ENCODE measurements at regions not wholly inside any gene's neighbourhood (a gene's known extent, or its start where the extent isn't known, plus 50 kb on each side); places are given as distances from the start of the nearest gene placed in this dataset.

GRCh38 chr1:199383793-199384192 is 643.7 kb upstream of the NR5A2 start:
- Mint-ChIP-seq H3K4me3 (no peak overlapping the region), H3K9me3 (no peaks in the 10 kb centered on the region), H3K27ac (no peak overlapping the region), H3K4me1 (no peaks in the 10 kb centered on the region), H3K36me3 (no peaks in the 10 kb centered on the region), H3K27me3 (no peaks in the 10 kb centered on the region)
- ATAC-seq, result no peak

- Mint-ChIP-seq H3K36me3 (no peaks in the 10 kb centered on the region), H3K27ac (no peak overlapping the region), H3K4me3 (no peak overlapping the region), H3K4me1 (peaks cover 23% of the 10 kb centered on the region), H3K27me3 (no peaks in the 10 kb centered on the region), H3K9me3 (peaks cover 1% of the 10 kb centered on the region)
- no peak for ATAC-seq
These were observed 632.7 kb upstream of the NR5A2 start for GRCh38 chr1:199394856-199395255.

GRCh38 chr1:199396456-199396855 is 631.1 kb upstream of the NR5A2 start:
- Mint-ChIP-seq H3K27ac (no peak overlapping the region), H3K36me3 (no peaks in the 10 kb centered on the region), H3K27me3 (no peaks in the 10 kb centered on the region), H3K9me3 (no peaks in the 10 kb centered on the region), H3K4me1 (peaks cover 35% of the 10 kb centered on the region), H3K4me3 (no peak overlapping the region)
- ATAC-seq, result no peak

GRCh38 chr1:199399996-199400724 is 627.4 kb upstream of the NR5A2 start:
- Mint-ChIP-seq H3K36me3 (no peaks in the 10 kb centered on the region), H3K27me3 (no peaks in the 10 kb centered on the region), H3K4me1 (peaks cover 50% of the 10 kb centered on the region), H3K27ac (peak overlapping the region; percentile 67), H3K4me3 (peak overlapping the region; percentile 35), H3K9me3 (no peaks in the 10 kb centered on the region)
- ATAC-seq, result peak; percentile 81

- Mint-ChIP-seq H3K27ac (no peak overlapping the region), H3K4me1 (peaks cover 39% of the 10 kb centered on the region), H3K36me3 (no peaks in the 10 kb centered on the region), H3K27me3 (no peaks in the 10 kb centered on the region), H3K4me3 (no peak overlapping the region), H3K9me3 (no peaks in the 10 kb centered on the region)
- peak; percentile 56 for ATAC-seq
These were observed 623.9 kb upstream of the NR5A2 start for GRCh38 chr1:199403531-199404116.

- Mint-ChIP-seq H3K9me3 (no peaks in the 10 kb centered on the region), H3K27ac (no peak overlapping the region), H3K27me3 (no peaks in the 10 kb centered on the region), H3K4me3 (no peak overlapping the region), H3K4me1 (peaks cover 33% of the 10 kb centered on the region), H3K36me3 (no peaks in the 10 kb centered on the region)
- no peak for ATAC-seq
These were observed 623.3 kb upstream of the NR5A2 start for GRCh38 chr1:199404191-199404590.

- no peak overlapping the region for H3K27ac Mint-ChIP-seq
- no peak for ATAC-seq
- no peaks in the 10 kb centered on the region for H3K9me3 Mint-ChIP-seq
- peaks cover 26% of the 10 kb centered on the region for H3K4me1 Mint-ChIP-seq
- no peak overlapping the region for H3K4me3 Mint-ChIP-seq
- no peaks in the 10 kb centered on the region for H3K36me3 Mint-ChIP-seq
- H3K27me3 Mint-ChIP-seq, result no peaks in the 10 kb centered on the region
These were observed 622.5 kb upstream of the NR5A2 start for GRCh38 chr1:199404976-199405375.

- Mint-ChIP-seq H3K4me3 (no peak overlapping the region), H3K36me3 (no peaks in the 10 kb centered on the region), H3K4me1 (peaks cover 26% of the 10 kb centered on the region), H3K9me3 (no peaks in the 10 kb centered on the region), H3K27ac (no peak overlapping the region), H3K27me3 (no peaks in the 10 kb centered on the region)
- no peak for ATAC-seq
These were observed 621.8 kb upstream of the NR5A2 start for GRCh38 chr1:199405634-199406196.

GRCh38 chr1:199410462-199410861 is 617.0 kb upstream of the NR5A2 start:
- Mint-ChIP-seq H3K9me3 (no peaks in the 10 kb centered on the region), H3K27ac (no peak overlapping the region), H3K4me1 (peaks cover 18% of the 10 kb centered on the region), H3K27me3 (no peaks in the 10 kb centered on the region), H3K36me3 (no peaks in the 10 kb centered on the region), H3K4me3 (no peak overlapping the region)
- peak; percentile 80 for ATAC-seq

GRCh38 chr1:199411506-199411905 is 616.0 kb upstream of the NR5A2 start:
- Mint-ChIP-seq H3K27ac (no peak overlapping the region), H3K27me3 (no peaks in the 10 kb centered on the region), H3K4me1 (peaks cover 18% of the 10 kb centered on the region), H3K9me3 (peaks cover 2% of the 10 kb centered on the region), H3K36me3 (no peaks in the 10 kb centered on the region), H3K4me3 (no peak overlapping the region)
- ATAC-seq, result no peak

- Mint-ChIP-seq H3K4me3 (no peak overlapping the region), H3K27me3 (peaks cover 13% of the 10 kb centered on the region), H3K36me3 (peaks cover 2% of the 10 kb centered on the region), H3K27ac (no peak overlapping the region), H3K4me1 (peaks cover under 1% of the 10 kb centered on the region), H3K9me3 (peaks cover 4% of the 10 kb centered on the region)
- ATAC-seq, result no peak
These were observed 605.3 kb upstream of the NR5A2 start for GRCh38 chr1:199422206-199422605.

GRCh38 chr1:199447906-199448305 is 579.6 kb upstream of the NR5A2 start:
- Mint-ChIP-seq H3K27ac (no peak overlapping the region), H3K9me3 (peaks cover 5% of the 10 kb centered on the region), H3K4me1 (no peaks in the 10 kb centered on the region), H3K27me3 (peaks cover 38% of the 10 kb centered on the region), H3K36me3 (no peaks in the 10 kb centered on the region), H3K4me3 (no peak overlapping the region)
- ATAC-seq, result no peak

GRCh38 chr1:199448646-199449045 is 578.9 kb upstream of the NR5A2 start:
- Mint-ChIP-seq H3K27me3 (peaks cover 38% of the 10 kb centered on the region), H3K27ac (no peak overlapping the region), H3K4me3 (no peak overlapping the region), H3K9me3 (peaks cover 5% of the 10 kb centered on the region), H3K36me3 (no peaks in the 10 kb centered on the region), H3K4me1 (no peaks in the 10 kb centered on the region)
- no peak for ATAC-seq

GRCh38 chr1:199449221-199449620 is 578.3 kb upstream of the NR5A2 start:
- H3K36me3 Mint-ChIP-seq, result no peaks in the 10 kb centered on the region
- no peak for ATAC-seq
- H3K27ac Mint-ChIP-seq, result no peak overlapping the region
- no peak overlapping the region for H3K4me3 Mint-ChIP-seq
- peaks cover 38% of the 10 kb centered on the region for H3K27me3 Mint-ChIP-seq
- no peaks in the 10 kb centered on the region for H3K4me1 Mint-ChIP-seq
- peaks cover 5% of the 10 kb centered on the region for H3K9me3 Mint-ChIP-seq

- no peaks in the 10 kb centered on the region for H3K4me1 Mint-ChIP-seq
- ATAC-seq, result no peak
- H3K27ac Mint-ChIP-seq, result no peak overlapping the region
- H3K9me3 Mint-ChIP-seq, result peaks cover 5% of the 10 kb centered on the region
- H3K27me3 Mint-ChIP-seq, result peaks cover 38% of the 10 kb centered on the region
- no peaks in the 10 kb centered on the region for H3K36me3 Mint-ChIP-seq
- no peak overlapping the region for H3K4me3 Mint-ChIP-seq
These were observed 577.8 kb upstream of the NR5A2 start for GRCh38 chr1:199449681-199450080.

GRCh38 chr1:199452627-199453026 is 574.9 kb upstream of the NR5A2 start:
- Mint-ChIP-seq H3K36me3 (no peaks in the 10 kb centered on the region), H3K27me3 (peaks cover 15% of the 10 kb centered on the region), H3K27ac (no peak overlapping the region), H3K4me1 (no peaks in the 10 kb centered on the region), H3K9me3 (no peaks in the 10 kb centered on the region), H3K4me3 (no peak overlapping the region)
- no peak for ATAC-seq

Data from stimulated activated memory B cell treated with anti-CD40 and anti-IgM and Interleukin-4, amounts not matched to agents 10 μg/mL and 1 μg/mL and 100 μg/mL, for 72 hours (primary cell).